Mesothelial cell of epicardium (in vitro differentiated cells): ENCODE measurements at regions not wholly inside any gene's neighbourhood (a gene's known extent, or its start where the extent isn't known, plus 50 kb on each side); places are given as distances from the start of the nearest gene placed in this dataset.
"Not testable (repeated sequence)": the region's sequence is repeated elsewhere in the genome, so short reads cannot be mapped to it uniquely, and the experiment has no call there.

Experiments
- DNase-seq, 2 experiments: peaks; one replicate each; pipeline ENCODE4 v3.0.0; 2021; ENCODE audit warnings: low spot score in 2 of 2; ENCODE audit not compliant: unreplicated experiment in 2 of 2
- H3K27ac Mint-ChIP-seq: 2 replicates; pipeline ENCODE4 v1.8.0; 2021; ENCODE audit warnings: mixed read lengths
- H3K27me3 Mint-ChIP-seq: 2 replicates; pipeline ENCODE4 v1.8.0; 2021; ENCODE audit warnings: low read depth, mixed read lengths
- H3K36me3 Mint-ChIP-seq: 2 replicates; pipeline ENCODE4 v1.8.0; 2021; ENCODE audit warnings: mixed read lengths
- H3K4me1 Mint-ChIP-seq: 2 replicates; pipeline ENCODE4 v1.8.0; 2021; ENCODE audit warnings: mixed read lengths
- H3K4me3 Mint-ChIP-seq: 2 replicates; pipeline ENCODE4 v1.8.0; 2021; ENCODE audit warnings: mild to moderate bottlenecking, moderate library complexity, mixed read lengths
- H3K9me3 Mint-ChIP-seq: 2 replicates; pipeline ENCODE4 v1.8.0; 2021; ENCODE audit warnings: mixed read lengths
- TF ChIP-seq, protein P1 (sequence below): fragments of 200-600 bp; sonication (generic); IDR thresholded peaks from one replicate; pipeline ENCODE4 v1.5.0; 2021; ENCODE audit warnings: antibody characterized with exemption; ENCODE audit not compliant: unreplicated experiment

DNA sequence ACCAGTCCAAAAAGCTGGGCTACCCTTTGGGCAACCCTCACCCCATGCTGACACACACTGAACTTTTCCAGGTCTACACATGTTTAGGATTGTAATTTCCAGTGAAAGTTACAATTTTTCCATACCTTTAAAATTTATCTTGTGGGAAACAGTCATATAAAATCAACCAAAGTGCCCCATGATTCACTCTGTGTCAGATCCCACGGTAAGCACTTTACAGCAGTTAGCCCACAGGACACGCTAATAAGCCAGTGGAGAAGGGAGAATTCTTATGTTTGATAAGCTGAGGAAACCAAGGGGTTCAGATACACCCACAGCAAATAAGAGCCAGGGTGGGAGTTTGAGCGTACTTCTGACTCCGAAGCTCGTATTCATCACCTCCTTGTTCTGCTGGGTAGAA lies 72.4 kb upstream of the TBL1X start:
- peaks cover 18% of the 10 kb centered on the region for H3K9me3 Mint-ChIP-seq
- peaks cover 5% of the 10 kb centered on the region for H3K4me1 Mint-ChIP-seq
- no peak overlapping the region for H3K4me3 Mint-ChIP-seq
- no peaks in the 10 kb centered on the region for H3K36me3 Mint-ChIP-seq
- H3K27ac Mint-ChIP-seq = no peak overlapping the region
- TF ChIP-seq, protein P1, sequence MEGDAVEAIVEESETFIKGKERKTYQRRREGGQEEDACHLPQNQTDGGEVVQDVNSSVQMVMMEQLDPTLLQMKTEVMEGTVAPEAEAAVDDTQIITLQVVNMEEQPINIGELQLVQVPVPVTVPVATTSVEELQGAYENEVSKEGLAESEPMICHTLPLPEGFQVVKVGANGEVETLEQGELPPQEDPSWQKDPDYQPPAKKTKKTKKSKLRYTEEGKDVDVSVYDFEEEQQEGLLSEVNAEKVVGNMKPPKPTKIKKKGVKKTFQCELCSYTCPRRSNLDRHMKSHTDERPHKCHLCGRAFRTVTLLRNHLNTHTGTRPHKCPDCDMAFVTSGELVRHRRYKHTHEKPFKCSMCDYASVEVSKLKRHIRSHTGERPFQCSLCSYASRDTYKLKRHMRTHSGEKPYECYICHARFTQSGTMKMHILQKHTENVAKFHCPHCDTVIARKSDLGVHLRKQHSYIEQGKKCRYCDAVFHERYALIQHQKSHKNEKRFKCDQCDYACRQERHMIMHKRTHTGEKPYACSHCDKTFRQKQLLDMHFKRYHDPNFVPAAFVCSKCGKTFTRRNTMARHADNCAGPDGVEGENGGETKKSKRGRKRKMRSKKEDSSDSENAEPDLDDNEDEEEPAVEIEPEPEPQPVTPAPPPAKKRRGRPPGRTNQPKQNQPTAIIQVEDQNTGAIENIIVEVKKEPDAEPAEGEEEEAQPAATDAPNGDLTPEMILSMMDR = no peak
- H3K27me3 Mint-ChIP-seq = no peaks in the 10 kb centered on the region
- DNase-seq = no peak

DNA sequence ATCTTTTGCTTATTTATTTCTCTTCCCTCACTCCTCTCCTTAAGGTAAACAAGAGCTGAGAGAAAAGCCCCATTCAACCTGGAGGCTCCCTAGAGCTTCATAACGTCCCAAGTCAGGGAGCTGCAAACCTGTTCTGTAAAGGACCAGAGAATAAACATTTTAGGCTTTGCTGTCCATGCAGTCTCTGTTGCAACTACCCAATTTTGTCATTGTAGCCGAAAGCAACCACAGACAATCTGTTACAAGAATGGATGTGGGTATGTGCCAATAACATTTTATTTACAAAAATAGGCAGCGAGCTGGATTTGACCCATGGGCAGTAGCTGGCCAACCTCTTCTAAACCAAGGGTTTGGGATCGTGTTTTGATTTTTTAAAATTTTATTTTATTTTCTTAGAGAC lies 71.3 kb upstream of the TBL1X start:
- DNase-seq = no peak
- Mint-ChIP-seq H3K4me1 (peaks cover 5% of the 10 kb centered on the region), H3K36me3 (no peaks in the 10 kb centered on the region), H3K27ac (no peak overlapping the region), H3K27me3 (no peaks in the 10 kb centered on the region), H3K9me3 (peaks cover 18% of the 10 kb centered on the region), H3K4me3 (no peak overlapping the region)
- TF ChIP-seq, protein P1 = no peak

DNA sequence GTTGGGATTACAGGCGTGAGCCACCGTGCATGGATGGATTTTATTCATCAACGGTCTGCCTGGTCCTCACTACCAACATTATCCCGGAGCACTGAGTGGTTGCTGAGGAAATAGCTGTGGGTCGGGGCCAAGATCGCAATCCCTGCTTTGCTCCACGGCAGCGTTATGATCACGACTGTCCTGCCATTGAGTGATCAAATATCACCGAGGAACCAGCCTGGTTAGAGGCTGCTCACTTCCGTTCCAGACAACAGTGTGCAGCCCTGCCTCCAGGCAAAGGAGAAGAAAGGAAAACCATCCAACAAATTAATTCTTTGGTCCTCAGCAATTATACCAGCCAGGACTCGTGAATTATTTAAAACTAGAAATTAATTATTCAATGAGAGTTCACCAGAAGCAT lies 70.6 kb upstream of the TBL1X start:
- H3K27me3 Mint-ChIP-seq = no peaks in the 10 kb centered on the region
- no peak overlapping the region for H3K4me3 Mint-ChIP-seq
- TF ChIP-seq, protein P1 = no peak
- no peaks in the 10 kb centered on the region for H3K36me3 Mint-ChIP-seq
- H3K9me3 Mint-ChIP-seq = peaks cover 21% of the 10 kb centered on the region
- H3K27ac Mint-ChIP-seq = no peak overlapping the region
- H3K4me1 Mint-ChIP-seq = peaks cover 5% of the 10 kb centered on the region
- DNase-seq = no peak

DNA sequence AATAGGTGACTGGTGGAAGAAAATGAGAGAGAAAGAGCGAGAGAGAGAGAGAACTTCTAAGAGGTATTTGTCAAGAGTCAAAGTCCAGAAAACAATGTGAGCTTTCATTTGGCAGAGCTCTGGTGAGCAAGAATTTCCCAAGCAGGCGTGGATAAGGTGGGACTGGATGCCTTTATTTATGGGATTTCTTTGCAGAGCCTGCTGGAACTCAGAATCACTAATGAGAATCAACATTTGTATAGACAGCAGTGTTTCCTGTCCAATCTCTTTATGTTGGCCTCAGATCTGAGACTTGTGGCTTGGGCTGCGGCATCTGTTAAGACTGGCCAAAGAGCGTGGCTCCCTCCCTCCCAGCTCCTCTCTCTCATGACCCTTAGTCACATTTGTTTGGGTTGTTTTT lies 67.9 kb upstream of the TBL1X start:
- DNase-seq = no peak
- H3K4me3 Mint-ChIP-seq = no peak overlapping the region
- H3K27ac Mint-ChIP-seq = no peak overlapping the region
- TF ChIP-seq, protein P1 = no peak
- peaks cover 5% of the 10 kb centered on the region for H3K4me1 Mint-ChIP-seq
- peaks cover 6% of the 10 kb centered on the region for H3K9me3 Mint-ChIP-seq
- no peaks in the 10 kb centered on the region for H3K36me3 Mint-ChIP-seq
- no peaks in the 10 kb centered on the region for H3K27me3 Mint-ChIP-seq

DNA sequence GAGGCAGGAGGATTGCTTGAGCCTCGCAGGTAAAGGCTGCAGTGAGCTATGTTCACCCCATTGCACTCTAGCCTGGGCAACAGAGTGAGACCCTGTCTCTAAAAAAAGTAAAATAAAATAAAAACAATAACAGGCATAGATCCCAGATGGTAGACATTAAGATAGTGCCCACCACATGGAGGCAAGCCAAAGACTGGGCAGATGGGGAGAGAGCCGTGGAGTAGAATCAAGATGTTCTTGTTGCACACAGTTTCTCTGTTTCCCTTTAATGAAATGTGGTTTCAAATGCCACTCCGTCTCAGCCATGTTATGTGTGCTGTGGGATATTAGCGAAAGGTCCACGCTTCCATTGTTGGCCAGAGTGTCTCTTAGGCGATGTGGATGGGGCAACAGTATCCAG lies 63.8 kb upstream of the TBL1X start:
- Mint-ChIP-seq H3K36me3 (no peaks in the 10 kb centered on the region), H3K9me3 (peaks cover 15% of the 10 kb centered on the region), H3K4me1 (peaks cover 5% of the 10 kb centered on the region), H3K4me3 (no peak overlapping the region), H3K27me3 (no peaks in the 10 kb centered on the region), H3K27ac (no peak overlapping the region)
- DNase-seq = no peak
- TF ChIP-seq, protein P1 = no peak

DNA sequence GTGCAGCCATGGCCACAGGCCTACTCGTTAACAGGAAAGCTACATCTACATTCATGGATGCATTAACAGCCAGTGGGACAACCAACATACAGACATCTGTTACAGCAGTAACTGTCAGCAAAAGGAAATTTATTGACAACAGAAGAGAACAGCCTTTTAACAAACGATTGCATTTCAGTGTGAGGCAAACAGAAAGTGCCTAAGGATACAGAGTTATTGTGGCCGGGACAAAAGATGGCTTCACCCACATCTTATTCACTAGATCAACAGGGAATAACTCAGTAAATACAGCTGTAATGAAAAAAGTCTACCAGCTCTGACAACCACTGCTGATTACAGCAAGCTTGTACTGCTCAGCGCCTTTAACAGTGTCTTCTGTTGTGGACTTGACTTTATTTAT lies 61.5 kb upstream of the TBL1X start:
- TF ChIP-seq, protein P1 = no peak
- no peak for DNase-seq
- peaks cover 3% of the 10 kb centered on the region for H3K36me3 Mint-ChIP-seq
- H3K27me3 Mint-ChIP-seq = no peaks in the 10 kb centered on the region
- no peaks in the 10 kb centered on the region for H3K4me1 Mint-ChIP-seq
- no peak overlapping the region for H3K27ac Mint-ChIP-seq
- H3K4me3 Mint-ChIP-seq = no peak overlapping the region
- peaks cover 19% of the 10 kb centered on the region for H3K9me3 Mint-ChIP-seq

DNA sequence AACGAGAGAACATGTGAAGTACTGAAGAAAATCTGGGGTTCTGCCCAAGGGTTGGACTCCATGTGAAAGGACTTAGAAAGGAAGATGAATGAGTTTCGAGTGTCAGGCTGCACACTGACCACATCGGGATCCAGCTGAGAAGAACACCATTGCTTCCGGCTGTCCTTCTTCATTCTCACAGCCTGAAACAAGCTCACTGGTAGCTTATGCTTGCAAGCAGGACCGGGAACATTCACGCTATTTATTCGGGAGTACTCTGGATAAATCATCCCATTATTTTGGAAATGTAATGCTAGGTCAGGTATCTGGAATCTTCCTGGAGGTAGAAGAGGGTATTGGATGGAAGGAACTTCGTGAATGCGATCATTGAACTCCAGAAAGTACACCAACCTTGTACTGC lies 59.2 kb upstream of the TBL1X start:
- H3K27ac Mint-ChIP-seq, H3K27me3 Mint-ChIP-seq, H3K4me1 Mint-ChIP-seq, H3K36me3 Mint-ChIP-seq, H3K4me3 Mint-ChIP-seq: not testable (repeated sequence)
- peak; percentile 37 to 49 for DNase-seq
- peaks cover 20% of the 10 kb centered on the region for H3K9me3 Mint-ChIP-seq

DNA sequence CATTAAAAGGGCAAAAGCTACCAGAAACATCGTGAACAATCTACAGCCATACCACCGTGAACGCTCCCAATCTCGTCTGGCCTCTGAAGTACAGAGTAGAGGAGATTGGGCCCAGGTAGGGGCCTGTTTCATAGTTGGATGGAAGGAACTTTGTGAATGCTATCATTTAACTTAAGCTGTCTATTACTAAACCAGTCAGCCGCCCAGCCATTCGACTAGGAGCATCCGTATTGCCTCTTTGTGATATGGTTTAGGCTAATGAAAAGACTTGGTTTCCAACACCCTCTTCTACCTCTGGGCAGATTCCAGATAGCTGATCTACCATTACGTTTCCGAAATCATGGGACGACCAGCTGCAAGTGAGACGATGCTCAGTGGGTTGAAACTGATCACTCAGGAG lies 54.0 kb upstream of the TBL1X start:
- not testable (repeated sequence) for H3K4me1 Mint-ChIP-seq

DNA sequence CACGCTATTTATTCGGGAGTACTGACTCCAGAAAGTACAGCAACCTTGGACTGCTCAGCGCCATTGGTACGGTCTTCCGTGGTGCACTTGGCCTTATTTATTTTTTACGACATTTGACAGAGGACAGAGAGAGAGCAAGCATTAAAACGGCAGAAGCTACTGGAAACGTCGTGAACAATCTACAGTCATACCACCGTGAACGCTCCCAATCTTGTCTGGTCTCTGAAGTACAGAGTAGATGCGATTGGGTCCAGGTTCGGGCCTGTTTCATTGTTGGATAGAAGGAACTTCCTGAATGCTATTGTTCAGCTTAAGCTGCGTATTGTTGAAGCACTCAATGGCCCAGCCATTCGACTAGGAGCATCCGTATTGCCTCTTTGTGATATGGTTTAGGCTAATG lies 53.2 kb upstream of the TBL1X start:
- H3K36me3 Mint-ChIP-seq, H3K4me3 Mint-ChIP-seq, H3K27ac Mint-ChIP-seq, H3K4me1 Mint-ChIP-seq, H3K27me3 Mint-ChIP-seq: not testable (repeated sequence)
- peaks cover 23% of the 10 kb centered on the region for H3K9me3 Mint-ChIP-seq
- peak in 1 of 2 experiments; percentile 30 for DNase-seq

More for the DNA sequence above, 54.0 kb upstream of the TBL1X start:
- peak in 1 of 2 experiments; percentile 34 for DNase-seq
- not testable (repeated sequence) for H3K27me3 Mint-ChIP-seq, H3K27ac Mint-ChIP-seq, H3K36me3 Mint-ChIP-seq, H3K4me3 Mint-ChIP-seq
- H3K9me3 Mint-ChIP-seq = peaks cover 19% of the 10 kb centered on the region
